ENCODE measurements at regions not wholly inside any gene's neighbourhood (a gene's known extent, or its start where the extent isn't known, plus 50 kb on each side); places are given as distances from the start of the nearest gene placed in this dataset.

DNA sequence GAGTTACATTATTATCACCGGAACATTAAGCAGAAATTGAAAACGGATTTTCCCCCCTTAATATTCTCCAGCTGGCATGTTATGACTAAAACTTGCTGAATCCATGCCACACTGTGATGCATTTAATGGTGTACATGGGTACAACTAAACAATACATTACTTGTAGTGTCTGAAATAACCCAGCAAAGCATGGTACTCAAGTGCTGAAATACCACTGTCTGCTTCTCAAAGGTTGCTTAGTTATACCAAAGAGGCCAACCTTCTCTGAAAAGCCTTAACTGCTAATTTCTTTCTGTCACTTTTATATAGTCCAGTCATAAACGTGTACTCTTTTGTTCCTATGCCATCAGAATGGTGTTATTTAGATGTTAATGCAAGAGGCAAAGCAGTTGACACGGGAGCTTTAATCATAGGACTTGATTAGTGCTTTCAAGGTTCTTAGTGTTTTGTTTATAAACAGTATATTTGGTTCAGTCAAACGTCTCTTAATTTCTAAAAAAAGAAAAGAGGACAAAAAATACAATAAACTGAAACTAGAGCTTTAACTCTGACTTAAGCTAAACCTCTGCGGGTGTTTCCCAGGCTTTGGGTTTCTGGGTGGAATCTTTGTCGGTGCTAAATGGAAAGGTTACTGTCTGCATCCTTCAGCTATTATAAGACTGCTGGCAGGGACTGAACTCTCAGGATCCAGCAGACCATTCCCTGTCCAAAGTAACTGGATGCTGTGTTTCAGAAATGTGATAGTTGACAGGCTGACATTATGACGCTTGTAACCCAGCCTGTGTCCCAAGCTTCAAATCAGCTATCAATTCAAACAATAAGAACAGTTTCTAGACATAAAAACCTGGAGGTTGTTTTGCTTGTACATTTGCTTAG is 202.6 kb downstream of the PPP1R3A start:
- TF ChIP-seq, protein P1, sequence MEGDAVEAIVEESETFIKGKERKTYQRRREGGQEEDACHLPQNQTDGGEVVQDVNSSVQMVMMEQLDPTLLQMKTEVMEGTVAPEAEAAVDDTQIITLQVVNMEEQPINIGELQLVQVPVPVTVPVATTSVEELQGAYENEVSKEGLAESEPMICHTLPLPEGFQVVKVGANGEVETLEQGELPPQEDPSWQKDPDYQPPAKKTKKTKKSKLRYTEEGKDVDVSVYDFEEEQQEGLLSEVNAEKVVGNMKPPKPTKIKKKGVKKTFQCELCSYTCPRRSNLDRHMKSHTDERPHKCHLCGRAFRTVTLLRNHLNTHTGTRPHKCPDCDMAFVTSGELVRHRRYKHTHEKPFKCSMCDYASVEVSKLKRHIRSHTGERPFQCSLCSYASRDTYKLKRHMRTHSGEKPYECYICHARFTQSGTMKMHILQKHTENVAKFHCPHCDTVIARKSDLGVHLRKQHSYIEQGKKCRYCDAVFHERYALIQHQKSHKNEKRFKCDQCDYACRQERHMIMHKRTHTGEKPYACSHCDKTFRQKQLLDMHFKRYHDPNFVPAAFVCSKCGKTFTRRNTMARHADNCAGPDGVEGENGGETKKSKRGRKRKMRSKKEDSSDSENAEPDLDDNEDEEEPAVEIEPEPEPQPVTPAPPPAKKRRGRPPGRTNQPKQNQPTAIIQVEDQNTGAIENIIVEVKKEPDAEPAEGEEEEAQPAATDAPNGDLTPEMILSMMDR (IDR thresholded peaks at IDR 0.05) = no peak
- TF ChIP-seq POLR2A (IDR thresholded peaks at IDR 0.05) (no peak), POLR2AphosphoS5 (IDR thresholded peaks at IDR 0.05) (peak in 2 of 4 donors; percentile 23 to 46)
